Right lobe of liver (tissue), 6 donors: ENCODE measurements at regions not wholly inside any gene's neighbourhood (a gene's known extent, or its start where the extent isn't known, plus 50 kb on each side); places are given as distances from the start of the nearest gene placed in this dataset.

Source experiments
- ATAC-seq, 4 donors: fragments of 200-7000 bp; cut with Tn5 transposase; one replicate each; pipeline ENCODE4 v1.9.1; 2020; ENCODE audit warnings: mild to moderate bottlenecking in 4 of 4, moderate library complexity in 4 of 4
- DNase-seq, 3 donors: peaks; one replicate each; pipeline ENCODE4 v3.0.0-alpha.2; 2020
- H3K27ac ChIP-seq, 3 donors: fragments of 200-600 bp; one replicate each; pipeline ENCODE4 v1.8.0; 2022
- H3K27me3 ChIP-seq, 2 donors: fragments of 200-600 bp; one replicate each; pipeline ENCODE4 v1.8.0; 2022
- H3K36me3 ChIP-seq, 4 donors: fragments of 200-600 bp; sonication (generic) in 1 of 4; one replicate each; pipeline versions ENCODE4 v1.5.1 to v1.8.0; 2017 to 2022; ENCODE audit warnings: control low read depth in 1 of 4
- H3K4me1 ChIP-seq, 4 donors: fragments of 200-600 bp; sonication (generic) in 1 of 4; one replicate each; pipeline versions ENCODE4 v1.5.1 to v1.8.0; 2017 to 2022; ENCODE audit warnings: control low read depth in 1 of 4
- H3K4me3 ChIP-seq, 3 donors: fragments of 200-600 bp; one replicate each; pipeline ENCODE4 v1.8.0; 2022
- H3K9me3 ChIP-seq, 4 donors: fragments of 200-600 bp; sonication (generic) in 1 of 4; one replicate each; pipeline versions ENCODE4 v1.5.1 to v1.8.0; 2017 to 2022; ENCODE audit warnings: control low read depth in 1 of 4
- POLR2A ChIP-seq: fragments of 450-650 bp; IDR thresholded peaks from one replicate; pipeline ENCODE4 v1.6.1; 2017; ENCODE audit warnings: antibody characterized with exemption, mild to moderate bottlenecking
- WGBS: methylation state at CpG from one replicate; pipeline ENCODE4 v1.1.6; 2018; ENCODE audit warnings: low coverage, low lambda C conversion rate; ENCODE audit not compliant: insufficient coverage; ENCODE audit errors: missing lambda C conversion rate; 5-methylcytosine and 5-hydroxymethylcytosine counted together
- intact Hi-C, 2 donors: fragments of 100-400 bp; cut with DNase I; formaldehyde crosslinking; loops; one replicate each; pipeline versions ENCODE4 v1.11.2 to v1.14.1; 2022
- TF ChIP-seq, protein P1 (sequence below), 4 donors: fragments of 200-600 bp in 3 of 4; fragments of 450-650 bp in 1 of 4; IDR thresholded peaks; one replicate each; pipeline versions ENCODE4 v1.5.1 to v1.8.0; 2016 to 2022; ENCODE audit warnings: antibody characterized with exemption in 4 of 4, mild to moderate bottlenecking in 2 of 4
- donor health status: DM: no; HTN: yes; CAD: no.
- donor health status: DM: no; HTN: no; CAD: no.
- donor health status: DM: no; HTN: no; CAD: no.
- donor health status: DM: no; HTN: yes; CAD: no.
- donor health status: DM: no; HTN: yes; CAD: no.

- H3K9me3 ChIP-seq = no peaks in the 10 kb centered on the region
- intact Hi-C loops = no loop called here
- H3K4me3 ChIP-seq = no peak overlapping the region
- no peaks in the 10 kb centered on the region for H3K4me1 ChIP-seq
- WGBS = 54% methylated on average over 3 of the region's 3 CpGs
- H3K27me3 ChIP-seq = no peaks in the 10 kb centered on the region
- H3K36me3 ChIP-seq = no peaks in the 10 kb centered on the region
- DNase-seq (no peak), ATAC-seq (no peak)
- no peak overlapping the region for H3K27ac ChIP-seq
- TF ChIP-seq, protein P1, sequence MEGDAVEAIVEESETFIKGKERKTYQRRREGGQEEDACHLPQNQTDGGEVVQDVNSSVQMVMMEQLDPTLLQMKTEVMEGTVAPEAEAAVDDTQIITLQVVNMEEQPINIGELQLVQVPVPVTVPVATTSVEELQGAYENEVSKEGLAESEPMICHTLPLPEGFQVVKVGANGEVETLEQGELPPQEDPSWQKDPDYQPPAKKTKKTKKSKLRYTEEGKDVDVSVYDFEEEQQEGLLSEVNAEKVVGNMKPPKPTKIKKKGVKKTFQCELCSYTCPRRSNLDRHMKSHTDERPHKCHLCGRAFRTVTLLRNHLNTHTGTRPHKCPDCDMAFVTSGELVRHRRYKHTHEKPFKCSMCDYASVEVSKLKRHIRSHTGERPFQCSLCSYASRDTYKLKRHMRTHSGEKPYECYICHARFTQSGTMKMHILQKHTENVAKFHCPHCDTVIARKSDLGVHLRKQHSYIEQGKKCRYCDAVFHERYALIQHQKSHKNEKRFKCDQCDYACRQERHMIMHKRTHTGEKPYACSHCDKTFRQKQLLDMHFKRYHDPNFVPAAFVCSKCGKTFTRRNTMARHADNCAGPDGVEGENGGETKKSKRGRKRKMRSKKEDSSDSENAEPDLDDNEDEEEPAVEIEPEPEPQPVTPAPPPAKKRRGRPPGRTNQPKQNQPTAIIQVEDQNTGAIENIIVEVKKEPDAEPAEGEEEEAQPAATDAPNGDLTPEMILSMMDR (IDR thresholded peaks at IDR 0.05) = no peak
- TF ChIP-seq POLR2A = no peak
These were observed 127.1 kb downstream of the SNX19 start for GRCh38 chr11:130789056-130789640.

GRCh38 chr11:130790689-130791088 is 125.6 kb downstream of the SNX19 start:
- no CpG with 5 or more reads among the region's 2 CpGs for WGBS

GRCh38 chr11:130792772-130793171 is 123.5 kb downstream of the SNX19 start:
- no peak for DNase-seq
- intact Hi-C loops = no loop called here
- ATAC-seq = no peak
- TF ChIP-seq, protein P1 (IDR thresholded peaks at IDR 0.05) = no peak
- TF ChIP-seq POLR2A = no peak
- Histone ChIP-seq H3K27me3 (no peaks in the 10 kb centered on the region), H3K36me3 (no peaks in the 10 kb centered on the region), H3K4me3 (no peak overlapping the region), H3K9me3 (no peaks in the 10 kb centered on the region), H3K4me1 (no peaks in the 10 kb centered on the region), H3K27ac (no peak overlapping the region)

More at GRCh38 chr11:130790689-130791088, 125.6 kb downstream of the SNX19 start:
- DNase-seq (no peak), ATAC-seq (no peak)
- H3K27ac ChIP-seq = no peak overlapping the region
- no peaks in the 10 kb centered on the region for H3K9me3 ChIP-seq
- H3K36me3 ChIP-seq = no peaks in the 10 kb centered on the region
- TF ChIP-seq, protein P1 (IDR thresholded peaks at IDR 0.05) = no peak
- no peak for TF ChIP-seq POLR2A
- no peak overlapping the region for H3K4me3 ChIP-seq
- no peaks in the 10 kb centered on the region for H3K4me1 ChIP-seq
- intact Hi-C loops = no loop called here
- H3K27me3 ChIP-seq = no peaks in the 10 kb centered on the region

GRCh38 chr11:130796828-130797227 is 119.5 kb downstream of the SNX19 start:
- 72% methylated on average over 2 of the region's 2 CpGs for whole genome bisulfite sequencing
- Histone ChIP-seq H3K27ac (no peak overlapping the region), H3K27me3 (no peaks in the 10 kb centered on the region), H3K4me3 (no peak overlapping the region), H3K36me3 (no peaks in the 10 kb centered on the region), H3K9me3 (no peaks in the 10 kb centered on the region), H3K4me1 (no peaks in the 10 kb centered on the region)
- no peak for TF ChIP-seq POLR2A
- TF ChIP-seq, protein P1 (IDR thresholded peaks at IDR 0.05) = no peak
- ATAC-seq (no peak), DNase-seq (no peak)
- intact Hi-C loops = no loop called here

- H3K9me3 ChIP-seq = no peaks in the 10 kb centered on the region
- H3K4me1 ChIP-seq = no peaks in the 10 kb centered on the region
- H3K4me3 ChIP-seq = no peak overlapping the region
- intact Hi-C loops = no loop called here
- H3K36me3 ChIP-seq = no peaks in the 10 kb centered on the region
- WGBS = 47% methylated on average over 3 of the region's 3 CpGs
- no peaks in the 10 kb centered on the region for H3K27me3 ChIP-seq
- no peak for DNase-seq
- no peak overlapping the region for H3K27ac ChIP-seq
- TF ChIP-seq POLR2A = no peak
- TF ChIP-seq, protein P1 (IDR thresholded peaks at IDR 0.05) = no peak
- no peak for ATAC-seq
These were observed 118.0 kb downstream of the SNX19 start for GRCh38 chr11:130798280-130798679.
